Activated CD8-positive, alpha-beta memory T cell treated with anti-CD3 and anti-CD28 coated beads, Interleukin-2, amount 50 U/mL, for 1 hour (primary cell): ENCODE measurements at regions not wholly inside any gene's neighbourhood (a gene's known extent, or its start where the extent isn't known, plus 50 kb on each side); places are given as distances from the start of the nearest gene placed in this dataset.
"Not testable (repeated sequence)": the region's sequence is repeated elsewhere in the genome, so short reads cannot be mapped to it uniquely, and the experiment has no call there.

Experiments
- DNase-seq: peaks from one replicate; pipeline ENCODE4 v3.0.0-alpha.2; 2020; ENCODE audit errors: extremely low read depth

GRCh38 chr14:97143456-97143855 lies 346.3 kb downstream of the VRK1 start:
- no peak for DNase-seq

DNA sequence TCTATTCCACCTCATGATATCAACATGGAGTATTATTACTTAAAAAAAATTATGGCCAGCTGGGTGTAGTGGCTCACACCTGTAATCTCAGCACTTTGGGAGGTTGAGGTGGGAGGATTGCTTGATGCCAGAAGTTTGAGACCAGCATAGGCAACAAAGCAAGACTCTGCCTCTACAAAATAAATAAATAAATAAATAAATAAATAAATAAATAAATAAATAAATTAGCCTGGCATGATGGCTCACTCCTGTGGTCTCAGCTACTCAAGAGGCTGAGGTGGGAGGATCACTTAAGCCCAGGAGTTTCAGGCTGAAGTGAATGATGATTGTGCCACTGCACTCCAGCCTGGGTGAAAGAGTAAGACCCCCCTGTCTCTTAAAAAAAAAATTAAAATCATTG lies 350.8 kb downstream of the VRK1 start:
- not testable (repeated sequence) for DNase-seq

- no peak for DNase-seq
Observed at GRCh38 chr14:97149775-97150174, 352.6 kb downstream of the VRK1 start.

DNA sequence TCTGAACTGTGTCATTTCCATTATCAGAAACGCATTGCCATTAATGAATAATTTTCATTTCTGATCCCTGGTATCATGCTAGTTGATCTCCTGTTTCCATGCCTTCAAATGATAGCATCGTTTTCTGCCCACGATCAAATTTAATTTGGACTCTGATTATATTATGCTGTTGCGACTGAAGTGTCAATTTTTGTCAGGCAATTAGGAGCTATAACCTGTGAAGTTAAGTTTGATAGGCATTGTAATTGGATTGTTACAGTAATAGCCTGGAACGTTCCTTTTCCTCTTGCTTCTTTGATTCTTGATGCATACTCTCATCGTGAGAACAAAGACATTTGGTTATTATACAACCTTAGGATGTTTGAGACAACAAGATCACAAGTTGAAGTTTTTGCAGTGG lies 356.3 kb downstream of the VRK1 start:
- no peak for DNase-seq

DNA sequence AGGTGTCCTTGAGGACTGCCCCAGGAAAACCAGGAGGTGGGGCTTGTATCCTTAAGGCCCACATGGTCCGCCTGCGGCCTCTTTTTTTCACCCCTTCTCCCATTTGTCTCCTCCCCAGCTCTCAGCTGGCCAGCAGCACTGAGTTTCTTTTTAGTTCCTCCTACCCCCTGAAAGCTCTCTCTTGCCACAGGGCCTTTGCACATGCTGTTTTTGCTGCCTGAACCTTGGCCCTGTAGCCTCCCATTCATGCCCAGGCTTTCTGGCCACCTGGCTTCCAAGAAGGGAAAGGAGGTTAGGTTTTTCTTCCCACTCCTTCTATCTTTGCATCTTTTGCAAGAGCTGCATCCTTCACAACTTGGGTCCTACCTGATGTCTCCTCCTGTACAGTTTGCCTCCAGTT lies 358.1 kb downstream of the VRK1 start:
- no peak for DNase-seq

DNA sequence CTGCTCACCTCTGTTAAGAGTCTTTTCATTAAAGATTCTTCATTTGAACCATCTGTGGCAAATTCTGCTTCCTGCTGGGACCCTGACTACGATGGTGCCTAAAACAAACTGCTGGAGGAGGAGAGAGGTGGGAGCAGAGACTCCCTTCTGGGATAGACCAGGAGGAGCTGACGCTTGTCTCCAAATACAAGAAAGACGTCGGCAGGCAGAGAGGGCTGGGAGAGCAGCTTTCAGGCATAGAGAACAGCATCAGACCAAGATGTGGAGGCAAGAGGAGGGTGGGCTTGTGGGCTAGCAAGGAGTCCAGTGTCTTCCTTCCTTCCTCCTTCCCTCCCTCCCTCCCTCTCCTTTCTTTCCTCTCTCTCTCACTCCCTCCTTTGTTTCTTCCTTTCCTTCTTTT lies 358.6 kb downstream of the VRK1 start:
- no peak for DNase-seq

DNA sequence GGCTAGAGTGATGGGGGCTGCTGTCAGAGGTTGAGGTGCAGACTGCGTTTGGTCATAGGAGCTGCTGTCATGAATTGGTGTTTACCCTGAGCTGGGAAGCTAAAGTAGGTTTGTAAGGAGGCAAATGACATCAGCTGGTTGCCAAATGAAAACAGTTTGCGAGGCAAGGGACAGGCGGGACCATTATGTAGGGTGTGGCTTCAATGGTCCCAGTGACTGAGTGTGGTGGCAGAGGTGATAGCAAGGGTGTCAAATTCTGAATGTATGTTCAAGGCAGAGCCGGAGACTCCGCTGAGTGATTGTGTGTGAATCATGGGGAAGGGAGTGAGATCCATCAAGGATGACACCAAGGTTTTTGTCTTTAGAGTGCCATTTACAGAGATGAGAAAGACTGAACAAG lies 359.5 kb downstream of the VRK1 start:
- no peak for DNase-seq

DNA sequence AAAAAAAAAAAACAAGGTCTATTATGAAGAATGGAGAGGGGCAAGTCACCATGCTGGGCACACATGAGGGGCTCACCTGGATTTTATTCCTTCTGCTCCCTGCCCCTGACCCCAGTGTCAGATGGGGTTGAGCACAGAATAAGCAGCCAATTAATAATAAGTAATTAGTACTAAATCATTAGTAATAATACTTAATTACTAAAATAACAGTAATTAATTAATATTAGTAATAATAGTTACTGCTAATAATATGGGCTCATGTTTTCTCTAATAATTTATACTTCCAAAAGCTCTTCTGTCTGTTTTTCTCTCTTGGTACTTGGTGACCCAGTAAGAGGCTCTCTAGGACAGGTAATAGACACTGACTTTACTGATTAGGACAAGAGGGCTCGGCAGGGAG lies 360.9 kb downstream of the VRK1 start:
- DNase-seq, result no peak

GRCh38 chr14:97159124-97159523 lies 361.9 kb downstream of the VRK1 start:
- no peak for DNase-seq

- no peak for DNase-seq
Observed at GRCh38 chr14:97162621-97163020, 365.4 kb downstream of the VRK1 start.

GRCh38 chr14:97164021-97164420 lies 366.8 kb downstream of the VRK1 start:
- no peak for DNase-seq

- DNase-seq, result no peak
Observed at GRCh38 chr14:97166497-97166896, 369.3 kb downstream of the VRK1 start.

DNA sequence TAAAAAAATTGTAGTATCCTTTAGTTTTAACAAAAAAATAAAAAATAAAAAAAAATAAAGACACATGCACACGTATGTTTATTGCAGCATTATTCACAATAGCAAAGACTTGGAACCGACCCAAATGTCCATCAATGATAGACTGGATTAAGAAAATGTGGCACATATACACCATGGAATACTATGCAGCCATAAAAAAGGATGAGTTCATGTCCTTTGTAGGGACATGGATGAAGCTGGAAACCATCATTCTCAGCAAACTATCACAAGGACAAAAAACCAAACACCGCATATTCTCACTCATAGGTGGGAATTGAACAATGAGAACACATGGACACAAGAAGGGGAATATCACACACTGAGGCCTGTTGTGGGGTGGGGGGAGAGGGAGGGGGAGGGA lies 370.4 kb downstream of the VRK1 start:
- DNase-seq, result not testable (repeated sequence)

DNA sequence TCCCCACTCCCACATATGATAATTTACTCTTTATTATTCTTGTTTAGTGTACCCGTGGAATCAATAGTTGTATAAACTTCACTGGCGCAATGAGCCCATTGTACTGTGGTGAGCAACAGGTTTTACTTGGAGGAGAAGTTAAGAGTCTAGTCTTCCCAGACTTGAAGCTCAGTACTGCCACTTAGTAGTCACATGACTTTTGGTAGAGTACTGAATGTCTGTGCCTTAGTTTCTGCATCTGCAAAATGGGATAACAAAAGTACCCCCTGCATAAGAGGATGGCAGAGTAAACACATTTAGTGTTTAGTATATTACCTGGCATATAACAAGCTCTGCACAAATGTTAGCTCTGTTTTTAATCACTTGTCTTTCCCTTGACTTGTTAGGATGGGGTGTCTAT lies 375.5 kb downstream of the VRK1 start:
- DNase-seq, result no peak

- peak; percentile 19 for DNase-seq
Observed at GRCh38 chr14:97177016-97177415, 379.8 kb downstream of the VRK1 start.

DNA sequence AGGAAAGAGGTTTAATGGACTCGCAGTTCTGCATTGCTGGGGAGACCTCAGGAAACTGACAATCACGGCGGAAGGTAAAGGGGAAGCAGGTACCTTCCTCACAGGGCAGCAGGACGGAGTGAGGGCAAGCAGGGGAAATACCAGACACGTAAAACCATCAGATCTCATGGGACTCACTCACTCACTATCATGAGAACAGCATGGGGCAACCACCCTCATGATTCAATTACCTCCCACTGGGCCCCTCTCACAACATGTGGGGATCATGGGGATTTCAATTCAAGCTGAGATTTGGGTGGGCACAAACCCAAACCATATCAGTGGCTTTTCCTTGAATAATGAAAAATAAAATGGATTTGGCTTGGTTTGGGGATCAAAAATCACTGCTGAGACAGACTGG lies 380.5 kb downstream of the VRK1 start:
- no peak for DNase-seq

DNA sequence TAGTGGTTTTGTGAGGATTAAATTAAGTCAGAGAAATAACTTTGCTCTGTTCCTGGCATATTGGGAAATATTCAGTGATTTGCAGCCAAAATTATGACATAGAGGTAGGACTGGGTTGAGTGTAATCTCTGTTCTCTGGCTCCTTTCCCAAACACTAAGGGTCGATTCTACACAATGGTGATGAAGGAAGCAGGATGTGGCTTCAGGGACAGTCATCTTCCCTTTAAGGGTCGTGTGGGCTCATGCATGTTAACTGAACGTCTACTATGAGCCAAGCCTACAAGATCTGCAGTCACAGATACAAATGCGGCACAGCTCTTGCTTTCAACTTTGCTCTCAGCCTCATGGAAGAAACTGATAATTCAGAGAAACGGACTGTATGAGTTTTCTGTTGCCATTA lies 381.6 kb downstream of the VRK1 start:
- DNase-seq, result no peak

DNA sequence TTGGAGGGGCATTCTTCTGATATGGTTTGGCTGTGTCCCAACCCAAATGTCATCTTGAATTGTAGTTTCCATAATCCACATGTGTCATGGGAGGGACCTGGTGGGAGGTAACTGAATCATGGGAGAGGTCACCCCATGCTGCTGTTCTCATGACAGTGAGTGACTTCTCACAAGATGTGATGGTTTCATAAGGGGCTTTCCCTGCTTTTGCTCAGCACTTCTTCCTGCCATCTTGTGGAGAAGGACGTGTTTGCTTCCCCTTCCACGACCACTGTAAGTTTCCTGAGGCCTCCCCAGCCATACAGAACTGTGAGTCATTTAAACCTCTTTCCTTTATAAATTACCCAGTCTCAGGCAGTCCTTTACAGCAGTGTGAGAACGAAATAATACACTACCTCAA lies 382.4 kb downstream of the VRK1 start:
- DNase-seq, result no peak

- no peak for DNase-seq
Observed at GRCh38 chr14:97180304-97181200, 383.4 kb downstream of the VRK1 start.

DNA sequence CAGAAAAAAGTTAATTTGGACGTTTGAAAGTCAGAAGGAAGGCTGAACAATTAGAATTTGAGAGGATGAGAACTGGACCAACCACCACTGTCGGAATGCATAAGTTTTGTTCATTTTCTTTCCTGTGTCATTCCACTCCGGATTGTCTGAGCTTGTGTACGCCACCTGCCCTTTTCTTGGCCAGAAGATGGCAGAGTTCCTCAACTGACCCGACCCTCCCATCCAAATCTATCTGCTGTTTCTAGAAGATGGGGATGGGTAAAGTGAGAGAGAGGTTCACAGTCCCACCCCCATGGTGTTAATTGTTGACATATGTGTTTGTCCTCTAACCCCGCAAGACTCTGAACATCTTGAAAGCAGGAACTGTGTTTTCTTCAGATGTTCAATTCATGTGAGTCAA lies 388.0 kb downstream of the VRK1 start:
- DNase-seq, result no peak

DNA sequence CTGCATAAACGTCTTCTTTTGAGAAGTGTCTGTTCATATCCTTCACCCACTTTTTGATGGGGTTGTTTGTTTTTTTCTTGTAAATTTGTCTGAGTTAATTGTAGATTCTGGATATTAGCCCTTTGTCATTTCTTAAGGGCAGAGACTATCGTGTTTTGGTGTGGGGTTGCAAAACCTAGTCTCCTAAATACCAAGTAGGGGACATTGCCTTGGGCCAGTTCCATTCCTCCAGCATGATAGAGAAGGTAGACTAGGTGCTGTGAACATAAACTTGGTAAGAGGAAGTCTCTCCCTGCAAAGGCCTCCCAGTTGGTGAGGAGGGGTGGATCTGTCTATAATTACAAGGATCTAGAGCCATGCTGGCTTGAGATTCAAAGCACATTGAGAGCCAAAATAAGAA lies 390.7 kb downstream of the VRK1 start:
- DNase-seq, result no peak

- DNase-seq, result no peak
Observed at GRCh38 chr14:97196336-97196735, 399.2 kb downstream of the VRK1 start.

DNA sequence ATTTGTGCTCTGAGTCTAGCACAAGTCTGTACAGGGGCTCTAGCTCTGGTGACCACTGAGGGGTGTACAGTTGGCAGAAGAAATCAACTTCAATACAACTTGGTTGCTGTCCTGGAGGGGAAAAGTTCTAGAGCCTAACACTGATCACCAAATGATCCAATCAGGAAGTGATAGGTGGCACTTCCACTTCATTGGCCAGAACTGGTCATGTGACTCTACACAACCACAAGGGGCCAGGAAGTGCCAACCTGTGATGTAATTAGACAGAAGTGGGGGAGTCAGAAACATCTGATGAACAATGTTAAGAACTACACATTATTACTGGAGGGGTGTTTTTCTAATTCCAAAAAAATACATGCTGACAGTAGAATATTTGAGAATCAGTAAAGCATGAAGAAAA lies 401.6 kb downstream of the VRK1 start:
- DNase-seq, result no peak

GRCh38 chr14:97200245-97200644 lies 403.1 kb downstream of the VRK1 start:
- no peak for DNase-seq
